22Rv1 (cell line): ENCODE measurements at regions not wholly inside any gene's neighbourhood (a gene's known extent, or its start where the extent isn't known, plus 50 kb on each side); places are given as distances from the start of the nearest gene placed in this dataset.

Experiments used
- ZFX ChIP-seq: fragments of 450-650 bp; IDR thresholded peaks from 2 replicates; pipeline ENCODE4 v1.6.1; 2017; ENCODE audit warnings: antibody characterized with exemption, borderline replicate concordance
- TF ChIP-seq, protein P1 (sequence below): fragments of 450-650 bp; IDR thresholded peaks from 2 replicates; pipeline ENCODE4 v1.5.1; 2017; ENCODE audit warnings: mild to moderate bottlenecking

DNA sequence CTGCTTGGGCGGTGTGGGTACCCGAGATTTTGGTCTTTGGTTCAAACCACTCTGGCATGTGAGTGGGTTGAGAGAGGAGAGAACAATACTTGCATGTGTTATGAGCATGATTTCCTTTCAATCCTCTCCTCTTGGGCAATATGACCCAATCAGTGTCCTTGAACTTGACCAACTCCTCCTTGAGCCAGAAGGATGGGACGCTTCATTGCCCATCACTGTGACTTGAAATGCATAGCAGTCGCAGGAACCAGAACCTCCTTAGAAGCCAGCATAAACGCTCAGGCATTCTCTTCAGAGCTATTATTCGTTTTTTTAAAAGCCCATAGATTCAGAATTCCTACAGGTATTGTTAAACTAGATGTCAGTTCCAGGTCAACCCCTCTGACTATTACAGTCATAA is 367.4 kb downstream of the HAPSTR1 start:
- TF ChIP-seq, protein P1, sequence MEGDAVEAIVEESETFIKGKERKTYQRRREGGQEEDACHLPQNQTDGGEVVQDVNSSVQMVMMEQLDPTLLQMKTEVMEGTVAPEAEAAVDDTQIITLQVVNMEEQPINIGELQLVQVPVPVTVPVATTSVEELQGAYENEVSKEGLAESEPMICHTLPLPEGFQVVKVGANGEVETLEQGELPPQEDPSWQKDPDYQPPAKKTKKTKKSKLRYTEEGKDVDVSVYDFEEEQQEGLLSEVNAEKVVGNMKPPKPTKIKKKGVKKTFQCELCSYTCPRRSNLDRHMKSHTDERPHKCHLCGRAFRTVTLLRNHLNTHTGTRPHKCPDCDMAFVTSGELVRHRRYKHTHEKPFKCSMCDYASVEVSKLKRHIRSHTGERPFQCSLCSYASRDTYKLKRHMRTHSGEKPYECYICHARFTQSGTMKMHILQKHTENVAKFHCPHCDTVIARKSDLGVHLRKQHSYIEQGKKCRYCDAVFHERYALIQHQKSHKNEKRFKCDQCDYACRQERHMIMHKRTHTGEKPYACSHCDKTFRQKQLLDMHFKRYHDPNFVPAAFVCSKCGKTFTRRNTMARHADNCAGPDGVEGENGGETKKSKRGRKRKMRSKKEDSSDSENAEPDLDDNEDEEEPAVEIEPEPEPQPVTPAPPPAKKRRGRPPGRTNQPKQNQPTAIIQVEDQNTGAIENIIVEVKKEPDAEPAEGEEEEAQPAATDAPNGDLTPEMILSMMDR = no peak
- TF ChIP-seq ZFX = no peak
